ENCODE measurements at regions not wholly inside any gene's neighbourhood (a gene's known extent, or its start where the extent isn't known, plus 50 kb on each side); places are given as distances from the start of the nearest gene placed in this dataset.

DNA sequence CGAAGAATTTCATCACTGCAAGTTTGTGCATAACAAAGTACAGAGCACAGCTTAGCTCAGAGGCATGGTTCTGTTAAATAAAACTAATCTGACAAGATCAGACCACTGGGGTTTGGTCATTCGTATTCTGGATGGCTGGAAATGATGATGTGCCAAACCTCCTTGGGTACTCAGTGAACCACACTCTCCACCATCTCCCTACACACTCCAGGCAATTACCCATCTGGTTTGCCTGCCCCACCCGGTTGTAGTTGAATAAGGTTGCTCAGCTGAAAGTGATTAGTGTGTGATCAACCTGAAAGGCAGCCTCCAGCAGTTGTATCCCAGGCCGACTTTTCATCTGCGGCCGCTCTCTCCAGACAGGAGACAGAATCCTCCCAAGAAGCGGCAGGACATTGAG, 371.4 kb downstream of the TLE1 start:
- TF ChIP-seq EZH2 (IDR thresholded peaks at IDR 0.05) (peak; percentile 51), FOXP2 (optimal IDR thresholded peaks at IDR 0.05; ENCODE audit: control extremely low read depth, extremely low read length, insufficient read depth) (no peak), POLR2AphosphoS5 (IDR thresholded peaks at IDR 0.05; ENCODE audit: borderline replicate concordance, low read depth, low read length) (no peak)
